ENCODE measurements at regions not wholly inside any gene's neighbourhood (a gene's known extent, or its start where the extent isn't known, plus 50 kb on each side); places are given as distances from the start of the nearest gene placed in this dataset.

GRCh38 chr4:23413631-23414030 lies 476.2 kb downstream of the PPARGC1A start:
- no peak for TF ChIP-seq POLR2A (IDR thresholded peaks at IDR 0.05)
- TF ChIP-seq CTCF (IDR thresholded peaks at IDR 0.05), result no peak
